Sigmoid colon (tissue), 6 donors: ENCODE measurements at regions not wholly inside any gene's neighbourhood (a gene's known extent, or its start where the extent isn't known, plus 50 kb on each side); places are given as distances from the start of the nearest gene placed in this dataset.

ENCODE experiments used
- DNase-seq: peaks from one replicate; pipeline ENCODE4 v3.0.0-alpha.2; 2019
- H3K27ac ChIP-seq, 4 donors: fragments of 200-600 bp; sonication (generic); one replicate each; pipeline ENCODE4 v1.5.1; 2016 to 2019; ENCODE audit warnings: mild to moderate bottlenecking in 1 of 4
- H3K27me3 ChIP-seq, 3 donors: fragments of 200-600 bp; sonication (generic); one replicate each; pipeline ENCODE4 v1.5.1; 2019; ENCODE audit warnings: mild to moderate bottlenecking in 1 of 3
- H3K36me3 ChIP-seq, 4 donors: fragments of 200-600 bp; sonication (generic); one replicate each; pipeline ENCODE4 v1.5.1; 2016 to 2019
- H3K4me1 ChIP-seq, 4 donors: fragments of 200-600 bp; sonication (generic); one replicate each; pipeline ENCODE4 v1.5.1; 2017 to 2019
- H3K4me3 ChIP-seq, 4 donors: fragments of 200-600 bp; sonication (generic); one replicate each; pipeline ENCODE4 v1.5.1; 2017 to 2019; ENCODE audit warnings: mild to moderate bottlenecking in 2 of 4, moderate library complexity in 1 of 4
- H3K9me3 ChIP-seq, 4 donors: fragments of 200-600 bp in 3 of 4; sonication (generic) in 3 of 4; one replicate each; pipeline versions ENCODE4 v1.5.1 to v1.6.1; 2013 to 2019
- EP300 ChIP-seq, 4 donors: sonication (generic); formaldehyde crosslinking; IDR thresholded peaks; one replicate each; pipeline ENCODE4 v1.6.1; 2017; ENCODE audit warnings: antibody characterized with exemption in 4 of 4
- POLR2A ChIP-seq, 2 donors: fragments of 450-650 bp; IDR thresholded peaks; one replicate each; pipeline ENCODE4 v1.6.1; 2016; ENCODE audit warnings: antibody characterized with exemption in 2 of 2, mild to moderate bottlenecking in 2 of 2, moderate library complexity in 2 of 2
- POLR2AphosphoS5 ChIP-seq, 4 donors: sonication (generic); formaldehyde crosslinking; IDR thresholded peaks; one replicate each; pipeline ENCODE4 v1.6.1; 2017; ENCODE audit warnings: antibody characterized with exemption in 4 of 4
- WGBS, 2 donors: extraction: QIAGEN DNeasy Blood & Tissue Kit; methylation state at CpG; one replicate each; pipeline ENCODE4 v1.1.7; 2013; 5-methylcytosine and 5-hydroxymethylcytosine counted together
- intact Hi-C: fragments of 100-400 bp; cut with DNase I; formaldehyde crosslinking; loops from one replicate; pipeline ENCODE4 v1.15.1; 2023
- TF ChIP-seq, protein P1 (sequence below), 4 experiments: fragments of 450-650 bp in 3 of 4; fragments of 200-600 bp in 1 of 4; IDR thresholded peaks; one replicate each; pipeline ENCODE4 v1.5.1; 2016 to 2019; ENCODE audit warnings: antibody characterized with exemption in 4 of 4, mild to moderate bottlenecking in 3 of 4, moderate library complexity in 2 of 4
- donor health status: healthy with polysubstance abuse.
- donor health status: healthy.

DNA sequence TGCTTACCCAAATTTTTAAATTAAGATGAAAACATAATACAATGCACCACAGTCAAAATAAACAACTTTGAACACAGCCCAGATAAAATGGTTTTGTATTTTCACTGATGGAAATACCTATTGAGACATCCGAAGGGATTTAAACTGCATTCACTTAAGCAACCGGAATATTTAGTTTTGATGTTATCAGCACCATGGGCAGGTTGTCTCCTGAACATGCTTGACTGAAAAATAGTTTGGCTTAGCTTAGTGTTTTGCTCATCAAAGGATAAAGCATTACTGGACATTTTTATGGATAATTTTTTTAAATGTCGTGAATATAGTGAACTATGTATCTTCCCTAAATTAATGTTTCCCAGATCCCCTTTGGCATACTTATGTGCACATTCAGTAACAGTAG, 177.5 kb downstream of the GJA1 start:
- WGBS, 2 donors = 79 to 82% methylated on average over 3 of the region's 3 CpGs
- intact Hi-C loops = no loop called here

GRCh38 chr6:121614115-121614514, 178.7 kb downstream of the GJA1 start:
- H3K4me1 ChIP-seq = no peaks in the 10 kb centered on the region
- WGBS, 2 donors = 83 to 87% methylated on average over 5 of the region's 5 CpGs
- TF ChIP-seq POLR2AphosphoS5 (IDR thresholded peaks at IDR 0.05) (no peak), EP300 (IDR thresholded peaks at IDR 0.05) (no peak), POLR2A (IDR thresholded peaks at IDR 0.05) (no peak)
- TF ChIP-seq, protein P1, sequence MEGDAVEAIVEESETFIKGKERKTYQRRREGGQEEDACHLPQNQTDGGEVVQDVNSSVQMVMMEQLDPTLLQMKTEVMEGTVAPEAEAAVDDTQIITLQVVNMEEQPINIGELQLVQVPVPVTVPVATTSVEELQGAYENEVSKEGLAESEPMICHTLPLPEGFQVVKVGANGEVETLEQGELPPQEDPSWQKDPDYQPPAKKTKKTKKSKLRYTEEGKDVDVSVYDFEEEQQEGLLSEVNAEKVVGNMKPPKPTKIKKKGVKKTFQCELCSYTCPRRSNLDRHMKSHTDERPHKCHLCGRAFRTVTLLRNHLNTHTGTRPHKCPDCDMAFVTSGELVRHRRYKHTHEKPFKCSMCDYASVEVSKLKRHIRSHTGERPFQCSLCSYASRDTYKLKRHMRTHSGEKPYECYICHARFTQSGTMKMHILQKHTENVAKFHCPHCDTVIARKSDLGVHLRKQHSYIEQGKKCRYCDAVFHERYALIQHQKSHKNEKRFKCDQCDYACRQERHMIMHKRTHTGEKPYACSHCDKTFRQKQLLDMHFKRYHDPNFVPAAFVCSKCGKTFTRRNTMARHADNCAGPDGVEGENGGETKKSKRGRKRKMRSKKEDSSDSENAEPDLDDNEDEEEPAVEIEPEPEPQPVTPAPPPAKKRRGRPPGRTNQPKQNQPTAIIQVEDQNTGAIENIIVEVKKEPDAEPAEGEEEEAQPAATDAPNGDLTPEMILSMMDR (IDR thresholded peaks at IDR 0.05) = no peak
- no peak for DNase-seq
- no peaks in the 10 kb centered on the region for H3K36me3 ChIP-seq
- no peak overlapping the region for H3K27ac ChIP-seq
- no peaks in the 10 kb centered on the region for H3K27me3 ChIP-seq
- intact Hi-C loops = no loop called here
- no peaks in the 10 kb centered on the region for H3K9me3 ChIP-seq
- no peak overlapping the region for H3K4me3 ChIP-seq

More for the DNA sequence above, 177.5 kb downstream of the GJA1 start:
- Histone ChIP-seq H3K4me1 (no peaks in the 10 kb centered on the region), H3K27ac (no peak overlapping the region), H3K36me3 (no peaks in the 10 kb centered on the region), H3K4me3 (no peak overlapping the region), H3K9me3 (no peaks in the 10 kb centered on the region), H3K27me3 (no peaks in the 10 kb centered on the region)
- TF ChIP-seq POLR2AphosphoS5 (IDR thresholded peaks at IDR 0.05) = no peak
- TF ChIP-seq EP300 (IDR thresholded peaks at IDR 0.05) = no peak
- TF ChIP-seq, protein P1 (IDR thresholded peaks at IDR 0.05) = no peak
- TF ChIP-seq POLR2A (IDR thresholded peaks at IDR 0.05) = no peak
- DNase-seq = no peak

- Histone ChIP-seq H3K27me3 (no peaks in the 10 kb centered on the region), H3K4me3 (no peak overlapping the region), H3K36me3 (no peaks in the 10 kb centered on the region), H3K27ac (no peak overlapping the region), H3K4me1 (no peaks in the 10 kb centered on the region), H3K9me3 (no peaks in the 10 kb centered on the region)
- no peak for DNase-seq
- intact Hi-C loops = no loop called here
- TF ChIP-seq EP300 (IDR thresholded peaks at IDR 0.05) = no peak
- TF ChIP-seq, protein P1 (IDR thresholded peaks at IDR 0.05) = no peak
- no peak for TF ChIP-seq POLR2A (IDR thresholded peaks at IDR 0.05)
- TF ChIP-seq POLR2AphosphoS5 (IDR thresholded peaks at IDR 0.05) = no peak
- WGBS, 2 donors = 36 to 70% methylated on average over 3 of the region's 3 CpGs
These were observed 180.0 kb downstream of the GJA1 start for GRCh38 chr6:121615493-121615892.

- no peak for DNase-seq
- WGBS, 2 donors = 88 to 94% methylated on average over 3 of the region's 3 CpGs
These were observed 181.0 kb downstream of the GJA1 start for GRCh38 chr6:121616406-121616805.

GRCh38 chr6:121617388-121617787, 181.9 kb downstream of the GJA1 start:
- Histone ChIP-seq H3K9me3 (no peaks in the 10 kb centered on the region), H3K27ac (no peak overlapping the region), H3K36me3 (no peaks in the 10 kb centered on the region), H3K27me3 (no peaks in the 10 kb centered on the region), H3K4me1 (no peaks in the 10 kb centered on the region), H3K4me3 (no peak overlapping the region)
- TF ChIP-seq POLR2AphosphoS5 (IDR thresholded peaks at IDR 0.05) (no peak), EP300 (IDR thresholded peaks at IDR 0.05) (no peak), POLR2A (IDR thresholded peaks at IDR 0.05) (no peak)
- TF ChIP-seq, protein P1 (IDR thresholded peaks at IDR 0.05) = no peak
- DNase-seq = no peak
- intact Hi-C loops = no loop called here

More at GRCh38 chr6:121616406-121616805, 181.0 kb downstream of the GJA1 start:
- Histone ChIP-seq H3K4me3 (no peak overlapping the region), H3K9me3 (no peaks in the 10 kb centered on the region), H3K27ac (no peak overlapping the region), H3K27me3 (no peaks in the 10 kb centered on the region), H3K4me1 (no peaks in the 10 kb centered on the region), H3K36me3 (no peaks in the 10 kb centered on the region)
- TF ChIP-seq EP300 (IDR thresholded peaks at IDR 0.05) (no peak), POLR2A (IDR thresholded peaks at IDR 0.05) (no peak), POLR2AphosphoS5 (IDR thresholded peaks at IDR 0.05) (no peak)
- TF ChIP-seq, protein P1 (IDR thresholded peaks at IDR 0.05) = no peak
- intact Hi-C loops = no loop called here
